ENCODE measurements at regions not wholly inside any gene's neighbourhood (a gene's known extent, or its start where the extent isn't known, plus 50 kb on each side); places are given as distances from the start of the nearest gene placed in this dataset.

DNA sequence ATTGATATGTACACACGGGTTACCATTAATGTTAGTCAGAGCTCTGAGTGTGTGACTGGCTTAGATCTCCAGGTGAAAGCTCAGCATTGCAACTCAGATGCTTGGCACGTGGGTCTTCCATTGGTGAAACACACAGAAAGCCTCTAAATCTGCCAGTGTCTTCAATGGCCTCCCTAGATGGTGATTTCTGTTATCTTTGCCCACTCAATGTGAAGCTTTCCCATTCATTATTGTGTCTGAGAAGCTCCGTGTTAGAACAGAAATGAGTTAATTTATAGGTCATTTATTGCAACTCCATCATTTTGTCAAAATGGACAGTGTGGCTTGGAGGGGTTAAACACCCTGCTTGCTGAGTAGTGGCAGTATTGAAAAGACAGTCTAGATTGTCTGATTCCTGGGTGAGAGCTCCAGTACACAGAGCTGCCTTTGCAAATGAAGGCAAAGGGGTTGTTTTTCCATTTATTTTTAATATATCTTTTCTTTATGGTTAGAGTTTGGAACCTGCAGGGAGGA is 64.7 kb upstream of the GCFC2 start:
- H3K27ac Mint-ChIP-seq (ENCODE audit: low read depth, unreplicated experiment): no peak overlapping the region
- TF ChIP-seq, protein P1, sequence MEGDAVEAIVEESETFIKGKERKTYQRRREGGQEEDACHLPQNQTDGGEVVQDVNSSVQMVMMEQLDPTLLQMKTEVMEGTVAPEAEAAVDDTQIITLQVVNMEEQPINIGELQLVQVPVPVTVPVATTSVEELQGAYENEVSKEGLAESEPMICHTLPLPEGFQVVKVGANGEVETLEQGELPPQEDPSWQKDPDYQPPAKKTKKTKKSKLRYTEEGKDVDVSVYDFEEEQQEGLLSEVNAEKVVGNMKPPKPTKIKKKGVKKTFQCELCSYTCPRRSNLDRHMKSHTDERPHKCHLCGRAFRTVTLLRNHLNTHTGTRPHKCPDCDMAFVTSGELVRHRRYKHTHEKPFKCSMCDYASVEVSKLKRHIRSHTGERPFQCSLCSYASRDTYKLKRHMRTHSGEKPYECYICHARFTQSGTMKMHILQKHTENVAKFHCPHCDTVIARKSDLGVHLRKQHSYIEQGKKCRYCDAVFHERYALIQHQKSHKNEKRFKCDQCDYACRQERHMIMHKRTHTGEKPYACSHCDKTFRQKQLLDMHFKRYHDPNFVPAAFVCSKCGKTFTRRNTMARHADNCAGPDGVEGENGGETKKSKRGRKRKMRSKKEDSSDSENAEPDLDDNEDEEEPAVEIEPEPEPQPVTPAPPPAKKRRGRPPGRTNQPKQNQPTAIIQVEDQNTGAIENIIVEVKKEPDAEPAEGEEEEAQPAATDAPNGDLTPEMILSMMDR (IDR thresholded peaks at IDR 0.05; ENCODE audit: unreplicated experiment): no peak
- ChIA-PET POLR2A (no interaction called here), CTCF (interaction anchor here (0.7 to 1.9 kb wide), 4 partner anchors 12 to 824 kb away, joined by 3 to 9 read pairs (median 4); no protein-coding TSS in a partner anchor)
- no TSS peak for BruUV-seq (replicated peaks)
- H3K4me3 Mint-ChIP-seq (ENCODE audit: unreplicated experiment): no peak overlapping the region
- no peaks in the 10 kb centered on the region for H3K36me3 Mint-ChIP-seq (ENCODE audit: insufficient read depth, unreplicated experiment)
- intact Hi-C loops (cut with micrococcal nuclease): no loop called here
- no peaks in the 10 kb centered on the region for H3K27me3 Mint-ChIP-seq (ENCODE audit: insufficient read depth, unreplicated experiment)
- H3K9me3 Mint-ChIP-seq (ENCODE audit: unreplicated experiment): no peaks in the 10 kb centered on the region
- no peaks in the 10 kb centered on the region for H3K4me1 Mint-ChIP-seq (ENCODE audit: insufficient read depth, unreplicated experiment)
- DNase-seq (ENCODE audit: unreplicated experiment): no peak

DNA sequence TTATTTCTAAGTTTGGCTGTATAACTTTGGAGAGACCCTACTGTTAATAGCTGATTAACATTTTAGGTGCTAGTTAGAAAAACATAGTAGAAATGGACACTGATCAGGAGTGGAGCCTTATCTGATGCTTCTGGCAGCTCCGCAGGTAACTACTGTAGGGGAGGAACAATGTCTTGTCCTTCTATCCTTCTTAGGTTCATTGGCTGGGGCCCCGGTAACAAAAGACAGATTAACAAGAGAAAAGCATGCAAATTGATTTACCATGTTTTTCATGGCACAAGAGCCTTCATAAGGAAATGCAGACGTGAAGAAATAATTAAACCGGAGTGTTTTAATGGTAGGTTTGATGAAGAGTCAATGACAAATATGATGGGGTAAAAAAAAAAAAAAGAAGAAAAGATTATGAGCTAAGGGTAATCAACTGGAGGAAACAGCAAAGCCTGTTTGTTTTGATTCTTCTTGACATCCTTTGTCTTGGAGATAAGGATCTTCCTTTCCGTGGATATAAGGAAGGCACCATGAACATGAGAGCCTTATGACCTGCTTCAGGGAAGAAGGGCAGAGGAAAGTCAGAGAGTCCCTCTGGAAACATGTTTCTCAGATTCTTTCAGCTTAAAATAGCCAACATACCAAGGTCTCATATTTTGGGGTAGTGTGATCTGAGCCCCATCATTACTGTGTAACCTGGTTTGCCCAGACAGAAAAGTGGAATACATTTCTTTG is 62.4 kb upstream of the GCFC2 start:
- H3K36me3 Mint-ChIP-seq (ENCODE audit: insufficient read depth, unreplicated experiment): no peaks in the 10 kb centered on the region
- CTCF ChIA-PET: interaction anchor here (1.3 kb wide), 1 partner anchor 35 kb away, joined by 4 read pairs; no protein-coding TSS in a partner anchor
- H3K27ac Mint-ChIP-seq (ENCODE audit: low read depth, unreplicated experiment): no peak overlapping the region
- BruUV-seq (replicated peaks): no TSS peak
- DNase-seq (ENCODE audit: unreplicated experiment): no peak
- H3K4me1 Mint-ChIP-seq (ENCODE audit: insufficient read depth, unreplicated experiment): no peaks in the 10 kb centered on the region
- POLR2A ChIA-PET: no interaction called here
- peaks cover 4% of the 10 kb centered on the region for H3K27me3 Mint-ChIP-seq (ENCODE audit: insufficient read depth, unreplicated experiment)
- H3K9me3 Mint-ChIP-seq (ENCODE audit: unreplicated experiment): no peaks in the 10 kb centered on the region
- no peak overlapping the region for H3K4me3 Mint-ChIP-seq (ENCODE audit: unreplicated experiment)
- intact Hi-C loops (cut with micrococcal nuclease): no loop called here
- TF ChIP-seq, protein P1 (IDR thresholded peaks at IDR 0.05; ENCODE audit: unreplicated experiment): no peak

DNA sequence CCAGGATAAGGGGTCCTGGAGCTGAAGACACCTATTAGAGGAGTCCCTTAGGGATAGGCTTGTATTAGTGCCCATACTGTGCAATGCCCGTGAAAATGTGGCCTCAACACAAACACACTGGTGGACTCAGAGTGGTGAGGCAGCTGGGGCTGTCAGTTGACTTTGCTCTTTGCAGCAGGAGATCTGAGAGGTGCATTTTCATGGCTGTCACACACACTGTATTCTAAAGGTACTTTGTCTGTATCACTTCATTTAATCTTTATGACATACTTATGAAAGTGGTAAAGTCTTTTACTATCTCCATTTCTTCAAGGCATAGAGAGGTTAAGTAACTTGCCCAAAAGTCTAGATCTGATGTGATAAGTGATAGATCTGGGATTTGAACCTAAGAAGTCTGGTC is 55.1 kb upstream of the GCFC2 start:
- intact Hi-C loops (cut with micrococcal nuclease): no loop called here
- no peak for DNase-seq (ENCODE audit: unreplicated experiment)
- no peaks in the 10 kb centered on the region for H3K4me1 Mint-ChIP-seq (ENCODE audit: insufficient read depth, unreplicated experiment)
- POLR2A ChIA-PET: interaction anchor here (1.0 kb wide), 1 partner anchor 474 kb away, joined by 3 read pairs; no protein-coding TSS in a partner anchor
- H3K36me3 Mint-ChIP-seq (ENCODE audit: insufficient read depth, unreplicated experiment): peaks cover 5% of the 10 kb centered on the region
- no TSS peak for BruUV-seq (replicated peaks)
- no peaks in the 10 kb centered on the region for H3K9me3 Mint-ChIP-seq (ENCODE audit: unreplicated experiment)
- no peak overlapping the region for H3K27ac Mint-ChIP-seq (ENCODE audit: low read depth, unreplicated experiment)
- CTCF ChIA-PET: no interaction called here
- TF ChIP-seq, protein P1 (IDR thresholded peaks at IDR 0.05; ENCODE audit: unreplicated experiment): no peak
- H3K27me3 Mint-ChIP-seq (ENCODE audit: insufficient read depth, unreplicated experiment): peaks cover 16% of the 10 kb centered on the region
- no peak overlapping the region for H3K4me3 Mint-ChIP-seq (ENCODE audit: unreplicated experiment)

DNA sequence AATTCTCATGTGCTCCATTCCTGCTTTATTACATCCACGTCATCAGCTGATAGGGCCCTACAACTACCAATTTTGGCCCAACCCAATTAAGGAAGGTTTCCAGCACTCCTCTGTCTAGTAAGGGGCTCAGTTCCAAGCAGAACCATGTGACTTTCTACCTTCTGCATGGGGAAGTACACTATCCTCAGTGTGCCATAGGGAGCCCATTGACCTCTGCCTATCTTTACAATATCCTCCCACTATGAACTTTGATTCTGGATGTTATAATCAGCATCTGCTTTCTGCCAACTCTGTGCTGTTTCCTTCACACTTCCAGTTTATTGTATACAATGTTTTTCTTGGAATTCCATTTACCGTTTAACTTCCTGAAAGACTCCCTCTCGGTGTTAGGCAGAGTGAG is 53.9 kb upstream of the GCFC2 start:
- POLR2A ChIA-PET: no interaction called here
- intact Hi-C loops (cut with micrococcal nuclease): no loop called here
- H3K27ac Mint-ChIP-seq (ENCODE audit: low read depth, unreplicated experiment): no peak overlapping the region
- peaks cover 16% of the 10 kb centered on the region for H3K27me3 Mint-ChIP-seq (ENCODE audit: insufficient read depth, unreplicated experiment)
- no peak overlapping the region for H3K4me3 Mint-ChIP-seq (ENCODE audit: unreplicated experiment)
- H3K36me3 Mint-ChIP-seq (ENCODE audit: insufficient read depth, unreplicated experiment): peaks cover 5% of the 10 kb centered on the region
- H3K9me3 Mint-ChIP-seq (ENCODE audit: unreplicated experiment): no peaks in the 10 kb centered on the region
- no TSS peak for BruUV-seq (replicated peaks)
- no peaks in the 10 kb centered on the region for H3K4me1 Mint-ChIP-seq (ENCODE audit: insufficient read depth, unreplicated experiment)
- TF ChIP-seq, protein P1 (IDR thresholded peaks at IDR 0.05; ENCODE audit: unreplicated experiment): no peak
- no peak for DNase-seq (ENCODE audit: unreplicated experiment)
- CTCF ChIA-PET: no interaction called here

Data from MCF 10A (cell line).